ENCODE measurements at regions not wholly inside any gene's neighbourhood (a gene's known extent, or its start where the extent isn't known, plus 50 kb on each side); places are given as distances from the start of the nearest gene placed in this dataset.

DNA sequence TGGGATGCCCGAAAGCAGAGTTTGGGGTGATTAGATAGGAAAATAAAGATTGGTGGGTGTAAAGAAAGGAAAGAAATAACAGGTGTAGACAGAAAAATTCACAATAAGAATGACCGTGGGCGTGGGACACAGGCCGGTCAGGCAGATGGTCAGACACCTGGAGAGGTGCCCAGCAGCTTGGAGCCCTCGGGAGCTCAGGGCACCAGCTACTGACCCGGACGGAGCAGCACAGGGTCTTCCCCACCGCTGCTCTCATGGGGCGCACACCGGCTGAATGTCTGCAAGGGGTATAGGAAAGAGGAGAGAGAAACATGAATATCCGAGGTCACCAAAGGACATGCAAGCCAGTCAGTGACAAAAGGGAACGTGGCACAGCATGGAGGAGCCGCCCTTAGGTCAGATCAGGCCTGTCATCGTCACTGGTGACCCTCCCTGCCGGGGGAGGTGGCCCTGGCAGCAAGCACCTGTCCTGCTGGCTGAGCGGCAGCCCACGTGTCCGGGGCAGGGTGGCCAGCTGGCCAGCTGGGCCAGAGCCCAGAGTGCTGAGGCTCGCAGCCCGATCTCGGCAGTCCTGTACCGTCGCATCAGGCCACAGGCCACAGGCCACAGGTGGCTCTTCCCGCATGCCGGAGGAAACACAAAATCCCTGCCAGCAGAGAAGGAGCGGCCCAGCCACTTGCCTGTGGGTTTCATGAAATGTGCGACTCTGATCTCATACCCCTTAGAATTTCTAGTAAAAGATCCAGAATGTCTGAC lies 112.0 kb upstream of the NDUFV2 start:
- Histone ChIP-seq H2AFZ (ENCODE audit: low read length) (no peak overlapping the region), H2BK12ac (ENCODE audit: low read depth, low read length) (no peak overlapping the region; the same call in 1 of the 2 replicates), H3K4me3 (ENCODE audit: extremely low read depth in 1 of 4, insufficient read depth in 2 of 4, low read depth in 3 of 4, low read length in 4 of 4) (no peak overlapping the region), H4K20me1 (replicated peaks in 1 of 2; ENCODE audit: control insufficient read depth in 1 of 2, insufficient read depth in 2 of 2, low read length in 2 of 2) (no peaks in the 10 kb centered on the region), H3K4ac (replicated peaks; ENCODE audit: insufficient read length, low read depth, low read length) (no peak overlapping the region), H3K18ac (ENCODE audit: extremely low read depth, low read length) (no peak overlapping the region), H4K91ac (replicated peaks; ENCODE audit: insufficient read length, low read length) (no peak overlapping the region), H3K36me3 (ENCODE audit: control insufficient read depth in 2 of 4, insufficient read depth in 4 of 4, low read length in 3 of 4) (no peaks in the 10 kb centered on the region), H2BK15ac (ENCODE audit: low read length) (peak overlapping the region; percentile 53; the same call in 1 of the 2 replicates), H3K9me3 (ENCODE audit: insufficient read depth in 2 of 2, low read depth in 1 of 2, low read length in 1 of 2) (no peaks in the 10 kb centered on the region), H2BK20ac (ENCODE audit: low read length) (no peak overlapping the region), H3K23ac (ENCODE audit: insufficient read length) (no peak overlapping the region), H3K79me2 (ENCODE audit: control insufficient read depth in 1 of 2, insufficient read depth in 2 of 2, low read length in 2 of 2) (no peaks in the 10 kb centered on the region), H3K79me1 (ENCODE audit: low read depth, low read length) (no peaks in the 10 kb centered on the region), H2BK5ac (ENCODE audit: low read depth, low read length) (no peak overlapping the region), H2AK5ac (ENCODE audit: low read depth, low read length) (no peak overlapping the region), H4K8ac (ENCODE audit: extremely low read depth, insufficient read depth, low read length) (no peak overlapping the region), H2BK120ac (replicated peaks; ENCODE audit: low read depth, low read length) (no peak overlapping the region), H3K9ac (replicated peaks in 1 of 4; ENCODE audit: extremely low read depth in 1 of 4, low read depth in 3 of 4, low read length in 3 of 4) (no peak overlapping the region), H3K14ac (ENCODE audit: insufficient read length) (no peak overlapping the region), H3K56ac (replicated peaks; ENCODE audit: insufficient read length, low read depth, low read length) (no peak overlapping the region), H3K27ac (ENCODE audit: low read depth, low read length) (no peak overlapping the region), H3K23me2 (ENCODE audit: low read depth, low read length) (no peaks in the 10 kb centered on the region), H4K5ac (ENCODE audit: insufficient read length, low read depth, low read length) (no peak overlapping the region), H3K4me1 (replicated peaks in 1 of 4; ENCODE audit: control insufficient read depth in 3 of 4, insufficient read depth in 4 of 4, low read length in 3 of 4) (no peaks in the 10 kb centered on the region), H3K27me3 (replicated peaks in 1 of 4; ENCODE audit: control insufficient read depth in 3 of 4, extremely low read depth in 1 of 4, insufficient read depth in 3 of 4, low read length in 3 of 4) (no peaks in the 10 kb centered on the region), H3K4me2 (ENCODE audit: insufficient read depth in 1 of 2, low read depth in 2 of 2, low read length in 2 of 2) (no peak overlapping the region)
- no peak for FAIRE-seq
- no peak for DNase-seq (ENCODE audit: low read depth in 1 of 2, low spot score in 2 of 2)
- CTCF ChIA-PET (ENCODE audit: partially characterized antibody): interaction anchor here (1.6 to 4.2 kb wide), 3 partner anchors 283 to 337 kb away, joined by 4 to 31 read pairs (median 26); no protein-coding TSS in a partner anchor
- no peak for TF ChIP-seq PHF8 (conservative IDR thresholded peaks at IDR 0.05; ENCODE audit: low read depth, low read length)
- no peak for TF ChIP-seq RFX5 (IDR thresholded peaks at IDR 0.05; ENCODE audit: borderline replicate concordance, low read depth, low read length)
- no peak for TF ChIP-seq KDM4A (IDR thresholded peaks at IDR 0.05; ENCODE audit: low read depth, low read length, severe bottlenecking)
- TF ChIP-seq NRF1 (IDR thresholded peaks at IDR 0.05; ENCODE audit: low read depth, low read length): no peak
- no peak for TF ChIP-seq POU5F1 (IDR thresholded peaks at IDR 0.05; ENCODE audit: low read depth, low read length)
- TF ChIP-seq MAFK (IDR thresholded peaks at IDR 0.05; ENCODE audit: low read depth, low read length): no peak
- TF ChIP-seq TBP (IDR thresholded peaks at IDR 0.05; ENCODE audit: low read depth, low read length): no peak
- TF ChIP-seq YY1 (IDR thresholded peaks at IDR 0.05; ENCODE audit: low read depth, low read length): no peak
- no peak for TF ChIP-seq SIN3A (conservative IDR thresholded peaks at IDR 0.05 in 1 of 2, IDR thresholded peaks at IDR 0.05 in 1 of 2; ENCODE audit: low read depth in 1 of 2, low read length in 2 of 2)
- POLR2A ChIA-PET (ENCODE audit: partially characterized antibody): no interaction called here
- 93 to 100% methylated on average over 1 to 25 of the region's 27 CpGs for WGBS, 2 experiments (ENCODE audit: extremely low coverage in 1 of 2, insufficient coverage in 1 of 2, insufficient read length in 1 of 2, insufficient replicate concordance in 2 of 2, low coverage in 1 of 2, low lambda C conversion rate in 2 of 2, missing lambda C conversion rate in 1 of 2)

Measured in H1 (cell line).